ENCODE measurements at regions not wholly inside any gene's neighbourhood (a gene's known extent, or its start where the extent isn't known, plus 50 kb on each side); places are given as distances from the start of the nearest gene placed in this dataset.
A peak's percentile ranks its signal among the peaks of the same experiment; 100 is the strongest.

DNA sequence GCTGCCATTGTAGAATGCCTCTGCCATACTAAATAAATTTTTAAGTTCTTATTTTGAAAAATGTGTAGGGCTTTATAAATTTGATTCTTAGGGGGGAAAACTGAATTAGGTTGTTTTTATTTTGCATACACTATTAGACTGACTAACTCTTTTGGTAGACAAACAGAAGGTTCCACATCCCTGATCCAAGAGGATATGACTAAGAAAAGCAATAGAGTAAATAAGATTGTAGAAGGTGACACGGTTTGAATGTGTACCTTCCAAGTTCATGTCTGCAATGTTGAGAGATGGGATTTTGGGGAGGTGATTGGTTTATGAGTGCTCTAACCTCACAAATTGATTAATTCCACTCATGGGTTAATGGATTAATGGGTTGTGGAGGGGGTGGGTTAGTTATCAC, 127.9 kb downstream of the GLUL start:
- DNase-seq (ENCODE audit: low spot score) = no peak
- no peak overlapping the region for H3K4me2 ChIP-seq (ENCODE audit: low read depth, low read length)
- CTCF ChIA-PET (ENCODE audit: low intra/inter-chr PET ratio, low total read pairs) = no interaction called here
- H3K9ac ChIP-seq (ENCODE audit: insufficient read depth, low read depth, low read length) = no peak overlapping the region
- 11% methylated on average over 1 of the region's 1 CpG for WGBS (ENCODE audit: low lambda C conversion rate)
- no peaks in the 10 kb centered on the region for H3K79me2 ChIP-seq (ENCODE audit: insufficient read depth, low read length)
- H3K9me3 ChIP-seq (ENCODE audit: low read length) = no peaks in the 10 kb centered on the region
- no TSS peak for BruUV-seq (replicated peaks)
- POLR2A ChIA-PET = no interaction called here
- no peak overlapping the region for H3K27ac ChIP-seq (ENCODE audit: extremely low read length, insufficient read depth, low read length)
- no peaks in the 10 kb centered on the region for H3K27me3 ChIP-seq (ENCODE audit: control insufficient read depth in 1 of 2, insufficient read depth in 2 of 2, low read length in 2 of 2)
- in situ Hi-C loops (cut with HindIII; ENCODE audit: extremely low pct_ligation_motif_present, low pct_unique_long_range_greater_than_20kb) (no loop called here), intact Hi-C loops (cut with micrococcal nuclease; ENCODE audit: unreplicated experiment) (no loop called here)
- no peaks in the 10 kb centered on the region for H4K20me1 ChIP-seq (ENCODE audit: insufficient read depth, low read length)
- FAIRE-seq = no peak
- no peak for TF ChIP-seq NFATC3 (CRISPR knock-in tag; IDR thresholded peaks at IDR 0.05)
- TF ChIP-seq ZFX (CRISPR knock-in tag; IDR thresholded peaks at IDR 0.05; ENCODE audit: low read depth) = no peak
- TF ChIP-seq FOXA3 (CRISPR knock-in tag; IDR thresholded peaks at IDR 0.05) = peak; percentile 42; the same call in 1 of the 2 replicates
- TF ChIP-seq, protein P1, sequence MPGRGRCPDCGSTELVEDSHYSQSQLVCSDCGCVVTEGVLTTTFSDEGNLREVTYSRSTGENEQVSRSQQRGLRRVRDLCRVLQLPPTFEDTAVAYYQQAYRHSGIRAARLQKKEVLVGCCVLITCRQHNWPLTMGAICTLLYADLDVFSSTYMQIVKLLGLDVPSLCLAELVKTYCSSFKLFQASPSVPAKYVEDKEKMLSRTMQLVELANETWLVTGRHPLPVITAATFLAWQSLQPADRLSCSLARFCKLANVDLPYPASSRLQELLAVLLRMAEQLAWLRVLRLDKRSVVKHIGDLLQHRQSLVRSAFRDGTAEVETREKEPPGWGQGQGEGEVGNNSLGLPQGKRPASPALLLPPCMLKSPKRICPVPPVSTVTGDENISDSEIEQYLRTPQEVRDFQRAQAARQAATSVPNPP (CRISPR knock-in tag; IDR thresholded peaks at IDR 0.05) = no peak
- TF ChIP-seq KDM5A (IDR thresholded peaks at IDR 0.05; ENCODE audit: borderline replicate concordance, low read length) = no peak
- TF ChIP-seq, protein P2, sequence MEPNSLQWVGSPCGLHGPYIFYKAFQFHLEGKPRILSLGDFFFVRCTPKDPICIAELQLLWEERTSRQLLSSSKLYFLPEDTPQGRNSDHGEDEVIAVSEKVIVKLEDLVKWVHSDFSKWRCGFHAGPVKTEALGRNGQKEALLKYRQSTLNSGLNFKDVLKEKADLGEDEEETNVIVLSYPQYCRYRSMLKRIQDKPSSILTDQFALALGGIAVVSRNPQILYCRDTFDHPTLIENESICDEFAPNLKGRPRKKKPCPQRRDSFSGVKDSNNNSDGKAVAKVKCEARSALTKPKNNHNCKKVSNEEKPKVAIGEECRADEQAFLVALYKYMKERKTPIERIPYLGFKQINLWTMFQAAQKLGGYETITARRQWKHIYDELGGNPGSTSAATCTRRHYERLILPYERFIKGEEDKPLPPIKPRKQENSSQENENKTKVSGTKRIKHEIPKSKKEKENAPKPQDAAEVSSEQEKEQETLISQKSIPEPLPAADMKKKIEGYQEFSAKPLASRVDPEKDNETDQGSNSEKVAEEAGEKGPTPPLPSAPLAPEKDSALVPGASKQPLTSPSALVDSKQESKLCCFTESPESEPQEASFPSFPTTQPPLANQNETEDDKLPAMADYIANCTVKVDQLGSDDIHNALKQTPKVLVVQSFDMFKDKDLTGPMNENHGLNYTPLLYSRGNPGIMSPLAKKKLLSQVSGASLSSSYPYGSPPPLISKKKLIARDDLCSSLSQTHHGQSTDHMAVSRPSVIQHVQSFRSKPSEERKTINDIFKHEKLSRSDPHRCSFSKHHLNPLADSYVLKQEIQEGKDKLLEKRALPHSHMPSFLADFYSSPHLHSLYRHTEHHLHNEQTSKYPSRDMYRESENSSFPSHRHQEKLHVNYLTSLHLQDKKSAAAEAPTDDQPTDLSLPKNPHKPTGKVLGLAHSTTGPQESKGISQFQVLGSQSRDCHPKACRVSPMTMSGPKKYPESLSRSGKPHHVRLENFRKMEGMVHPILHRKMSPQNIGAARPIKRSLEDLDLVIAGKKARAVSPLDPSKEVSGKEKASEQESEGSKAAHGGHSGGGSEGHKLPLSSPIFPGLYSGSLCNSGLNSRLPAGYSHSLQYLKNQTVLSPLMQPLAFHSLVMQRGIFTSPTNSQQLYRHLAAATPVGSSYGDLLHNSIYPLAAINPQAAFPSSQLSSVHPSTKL (CRISPR knock-in tag; IDR thresholded peaks at IDR 0.05) = 0 out of 2 replicates have a peak, but pooled peaks have one; percentile 23
- peak in 1 of 2 experiments; percentile 12; a peak in 1 of 4 replicates for TF ChIP-seq EP300 (IDR thresholded peaks at IDR 0.05; ENCODE audit: low read depth in 2 of 2, low read length in 2 of 2)
- no peak for TF ChIP-seq EP300 (CRISPR knock-in tag; IDR thresholded peaks at IDR 0.05; ENCODE audit: borderline replicate concordance)
- no peak for ATAC-seq
- H3K4me3 ChIP-seq (replicated peaks in 1 of 3; ENCODE audit: insufficient read depth in 1 of 3, low read depth in 2 of 3, low read length in 3 of 3) = no peak overlapping the region
- no peaks in the 10 kb centered on the region for H3K36me3 ChIP-seq (replicated peaks in 1 of 2; ENCODE audit: control insufficient read depth in 1 of 2, insufficient read depth in 2 of 2, low read length in 2 of 2)
- peaks cover 45% of the 10 kb centered on the region for H3K4me1 ChIP-seq (ENCODE audit: insufficient read depth, low read length)
- no peak overlapping the region for H2AFZ ChIP-seq (ENCODE audit: low read length)
